GM18498 (cell line): ENCODE measurements at regions not wholly inside any gene's neighbourhood (a gene's known extent, or its start where the extent isn't known, plus 50 kb on each side); places are given as distances from the start of the nearest gene placed in this dataset.
"Not testable (repeated sequence)": the region's sequence is repeated elsewhere in the genome, so short reads cannot be mapped to it uniquely, and the experiment has no call there.

Source experiments
- ATAC-seq: cut with Tn5 transposase; IDR thresholded peaks from one replicate; pipeline ENCODE4 v1.9.1; 2021; ENCODE audit warnings: mild to moderate bottlenecking, moderate library complexity; ENCODE audit not compliant: unreplicated experiment

DNA sequence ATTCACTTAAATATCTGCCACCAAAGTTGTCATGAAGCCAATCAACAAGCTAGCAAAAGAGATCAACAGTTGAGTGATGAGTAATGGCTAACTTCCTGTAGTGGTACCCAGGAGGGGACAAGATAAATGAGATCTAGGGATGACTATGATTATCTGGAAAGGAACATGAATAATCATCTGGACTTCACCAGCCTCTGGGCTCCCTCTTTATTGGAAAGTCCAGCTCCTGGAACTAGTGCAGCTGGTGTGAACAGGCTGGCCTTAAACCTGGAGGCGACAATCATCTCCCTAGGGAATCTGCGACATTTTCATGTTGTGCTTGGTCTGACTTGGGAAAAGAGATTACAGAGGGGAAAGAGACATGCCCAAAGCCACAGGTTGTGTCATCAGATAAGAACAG, 518.6 kb downstream of the GRIN2A start:
- ATAC-seq = no peak

GRCh38 chr16:9665851-9666271, 516.4 kb downstream of the GRIN2A start:
- no peak for ATAC-seq

- ATAC-seq = no peak
Measured at GRCh38 chr16:9666834-9667480, 515.3 kb downstream of the GRIN2A start.

GRCh38 chr16:9670033-9670432, 512.2 kb downstream of the GRIN2A start:
- no peak for ATAC-seq

DNA sequence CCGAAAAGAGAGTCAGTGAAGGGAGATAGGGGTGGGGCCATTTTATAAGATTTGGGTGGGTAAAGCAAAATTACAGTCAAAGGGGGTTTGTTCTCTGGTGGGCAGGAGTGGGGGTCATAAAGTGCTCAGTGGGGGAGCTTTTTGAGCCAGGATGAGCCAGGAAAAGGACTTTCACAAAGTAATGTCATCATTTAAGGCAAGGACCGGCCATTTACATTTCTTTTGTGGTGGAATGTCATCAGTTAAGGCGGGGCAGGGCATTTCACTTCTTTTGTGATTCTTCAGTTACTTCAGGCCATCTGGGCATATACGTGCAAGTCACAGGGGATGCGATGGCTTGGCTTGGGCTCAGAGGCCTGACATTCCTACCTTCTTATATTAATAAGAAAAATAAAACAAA, 511.6 kb downstream of the GRIN2A start:
- ATAC-seq = not testable (repeated sequence)

DNA sequence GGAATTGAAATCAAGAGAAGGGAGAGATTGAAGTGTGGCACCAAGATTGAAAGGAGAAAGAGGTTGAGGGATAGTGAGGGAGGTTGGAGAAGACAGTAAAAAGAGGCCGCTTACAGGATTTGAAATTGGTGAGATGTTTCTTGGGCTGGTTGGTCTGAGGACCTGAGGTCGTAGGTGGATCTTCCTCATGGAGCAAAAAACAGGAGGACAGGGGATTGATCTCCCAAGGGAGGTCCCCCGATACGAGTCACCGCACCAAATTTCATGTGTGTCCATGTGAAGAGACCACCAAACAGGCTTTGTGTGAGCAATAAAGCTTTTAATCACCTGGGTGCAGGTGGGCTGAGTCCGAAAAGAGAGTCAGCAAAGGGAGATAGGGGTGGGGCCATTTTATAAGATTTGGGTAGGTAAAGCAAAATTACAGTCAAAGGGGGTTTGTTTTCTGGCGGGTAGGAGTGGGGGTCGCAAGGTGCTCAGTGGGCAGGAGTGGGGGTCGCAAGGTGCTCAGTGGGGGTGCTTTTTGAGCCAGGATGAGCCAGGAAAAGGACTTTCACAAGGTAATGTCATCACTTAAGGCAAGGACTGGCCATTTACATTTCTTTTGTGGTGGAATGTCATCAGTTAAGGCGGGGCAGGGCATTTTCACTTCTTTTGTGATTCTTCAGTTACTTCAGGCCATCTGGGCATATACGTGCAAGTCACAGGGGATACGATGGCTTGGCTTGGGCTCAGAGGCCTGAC, 505.5 kb downstream of the GRIN2A start:
- not testable (repeated sequence) for ATAC-seq

- ATAC-seq = no peak
Measured at GRCh38 chr16:9677301-9677653, 505.0 kb downstream of the GRIN2A start.

DNA sequence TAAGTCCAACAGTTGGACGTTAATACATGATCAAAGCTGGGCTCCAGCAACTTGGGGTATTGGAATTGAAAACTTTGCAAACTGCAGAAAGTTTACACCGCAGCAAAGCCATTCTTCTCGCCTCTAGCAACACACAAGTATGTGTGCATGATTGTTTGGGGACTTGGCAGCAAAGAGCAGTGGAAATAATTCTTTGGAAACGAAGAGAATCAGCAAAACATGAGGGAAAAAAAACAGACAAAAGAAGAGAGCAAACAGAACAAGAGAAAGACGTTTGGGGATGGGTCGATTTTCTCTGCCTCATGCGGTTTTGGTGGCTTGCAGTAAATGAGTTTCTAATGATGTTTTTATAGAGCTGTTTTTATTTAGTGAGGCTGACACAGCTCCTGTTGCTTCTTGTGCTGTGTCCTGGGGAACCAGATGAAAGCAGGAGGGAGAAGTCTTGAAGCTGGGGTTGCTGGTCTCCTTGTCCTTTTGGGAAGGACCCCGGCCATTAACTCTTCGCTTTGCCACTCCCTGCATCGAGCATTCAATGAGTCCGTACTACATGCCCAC, 502.9 kb downstream of the GRIN2A start:
- no peak for ATAC-seq

GRCh38 chr16:9680019-9680655, 502.1 kb downstream of the GRIN2A start:
- no peak for ATAC-seq

DNA sequence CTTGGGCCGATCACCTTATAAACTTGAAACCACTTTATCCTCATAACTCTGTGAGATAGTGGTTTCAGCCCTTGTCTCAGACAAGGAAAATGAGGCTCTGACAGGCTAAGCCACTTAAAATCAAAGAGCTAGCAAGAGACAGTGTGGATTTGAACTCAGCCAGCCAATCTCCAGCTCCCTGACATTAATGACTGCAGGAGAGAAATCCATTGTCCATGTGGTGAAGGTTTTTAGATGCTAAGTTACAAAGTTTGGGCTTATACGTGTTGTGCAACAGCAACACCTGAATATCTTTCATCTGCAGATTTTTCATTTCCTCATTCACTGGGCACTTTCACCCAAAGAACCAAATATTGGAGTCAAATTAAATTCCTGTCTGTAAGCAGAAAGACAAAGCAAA, 501.3 kb downstream of the GRIN2A start:
- ATAC-seq = no peak

DNA sequence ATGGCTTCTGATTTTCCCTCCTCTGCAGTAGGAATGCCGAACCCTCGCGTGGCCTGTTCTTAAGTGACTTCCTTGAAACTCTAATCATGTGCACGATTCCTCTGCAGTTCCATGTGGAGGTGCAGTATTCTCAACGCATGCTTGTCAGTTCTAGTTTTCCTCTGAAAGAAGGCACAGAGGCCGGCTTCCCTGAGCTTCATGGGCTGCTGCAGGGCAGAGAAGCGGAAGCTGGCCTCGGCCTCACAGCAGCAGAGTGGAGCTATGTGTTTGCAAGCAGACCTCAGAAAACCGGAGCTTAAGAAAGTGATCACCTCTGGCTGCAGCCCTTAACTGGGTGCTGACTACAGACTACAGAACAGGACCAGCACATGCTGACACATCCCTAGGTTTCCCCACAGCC, 500.7 kb downstream of the GRIN2A start:
- ATAC-seq = no peak

DNA sequence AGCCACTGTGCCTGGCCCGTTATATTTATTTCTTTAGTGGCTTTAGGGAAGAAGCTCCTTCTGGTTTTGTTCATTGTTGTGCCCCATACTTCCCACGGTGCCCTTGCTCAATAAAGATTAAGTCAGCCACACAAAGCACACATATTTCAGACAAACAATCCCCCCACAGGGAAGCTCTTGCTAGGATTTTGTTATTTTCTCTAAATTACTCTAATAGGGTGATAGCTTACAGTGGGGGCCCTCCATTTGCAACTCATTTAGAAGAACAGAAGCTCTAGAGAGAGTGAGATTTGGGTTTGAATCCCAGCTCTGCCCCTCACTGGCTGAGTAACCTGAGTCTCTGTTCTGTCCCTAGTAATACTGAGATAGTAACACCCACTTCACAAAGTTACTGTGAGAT, 499.9 kb downstream of the GRIN2A start:
- ATAC-seq = no peak

DNA sequence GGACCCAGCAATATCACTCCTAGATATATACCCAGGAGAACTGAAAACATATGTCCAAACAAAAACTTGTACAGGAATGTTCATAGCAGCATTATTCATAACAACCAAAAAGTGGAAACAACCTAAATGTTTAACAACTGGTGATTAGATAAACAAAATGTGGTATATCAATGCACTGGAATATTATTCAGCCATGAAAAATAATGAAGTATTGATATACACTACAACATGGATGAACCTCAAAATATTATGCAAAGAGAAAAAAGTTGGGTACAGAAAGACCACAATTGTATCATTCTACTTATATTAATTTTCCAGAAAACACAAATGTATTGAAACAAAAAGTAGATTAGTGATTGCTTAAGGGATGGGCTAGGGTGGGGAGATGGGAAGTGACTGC, 498.6 kb downstream of the GRIN2A start:
- no peak for ATAC-seq

DNA sequence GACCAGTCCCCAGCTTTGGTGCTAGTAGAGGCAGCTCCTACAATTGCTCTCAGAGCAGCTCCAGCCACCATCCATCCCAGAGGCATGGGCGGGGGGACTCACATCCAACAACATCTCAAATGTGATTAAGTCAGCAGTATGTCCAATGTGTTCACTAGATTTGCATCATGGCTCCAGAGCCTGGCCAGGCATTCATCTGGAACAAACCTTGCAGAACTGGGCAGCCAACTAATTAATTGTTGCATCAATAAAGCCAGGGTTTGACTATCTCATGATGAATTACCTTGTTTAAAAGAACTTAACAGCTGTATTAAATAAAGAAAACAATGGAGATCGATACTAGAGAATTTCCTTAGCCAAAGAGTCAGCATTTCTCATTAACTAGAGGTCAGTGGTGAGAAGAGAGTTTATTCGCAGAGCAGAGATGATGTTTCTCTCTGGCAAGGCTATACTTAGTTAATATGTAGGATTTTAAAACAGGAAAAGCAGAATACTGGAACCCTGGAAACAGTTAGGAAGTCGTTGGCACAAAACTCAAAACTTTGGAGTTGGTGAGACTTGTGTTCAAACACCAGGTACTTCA, 494.4 kb downstream of the GRIN2A start:
- no peak for ATAC-seq

DNA sequence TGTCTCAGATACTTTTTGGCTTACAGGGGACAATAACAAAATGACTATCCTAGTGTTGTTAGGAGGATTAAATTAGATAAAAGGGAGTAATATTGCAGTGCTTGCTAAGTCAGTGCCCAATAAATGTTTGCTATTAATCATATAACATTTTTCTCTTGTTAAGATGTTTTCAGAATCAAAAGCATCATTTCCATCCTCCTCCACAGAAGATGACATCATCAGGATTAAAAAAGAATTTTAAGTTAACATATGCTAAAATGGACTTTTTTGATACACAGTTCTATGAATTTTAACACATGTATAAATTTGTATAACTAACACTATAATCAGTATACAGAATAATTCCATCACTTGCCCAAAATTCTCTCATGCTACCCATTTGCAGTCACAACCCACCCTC, 492.6 kb downstream of the GRIN2A start:
- no peak for ATAC-seq

DNA sequence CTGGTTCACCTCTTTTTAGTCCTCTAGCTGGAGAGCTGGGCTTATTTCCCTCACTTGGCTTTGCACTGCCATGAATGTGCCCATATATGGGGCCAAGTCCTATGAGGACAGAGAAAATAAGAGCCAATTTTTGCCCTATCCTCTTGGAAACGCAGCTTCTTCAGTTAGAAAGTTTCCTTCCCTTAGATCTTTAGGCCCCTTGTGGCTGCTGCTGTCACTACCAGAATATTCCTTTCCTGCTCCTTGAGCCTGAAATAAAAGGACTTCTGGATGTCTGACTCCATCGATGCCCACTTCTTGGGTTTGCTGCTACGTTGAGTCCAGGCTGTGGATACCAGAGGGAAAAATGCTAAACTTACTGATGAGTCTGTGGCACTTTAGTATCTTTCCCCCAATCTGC, 487.1 kb downstream of the GRIN2A start:
- ATAC-seq = no peak
